Upper lobe of left lung (tissue), 4 donors: ENCODE measurements at regions not wholly inside any gene's neighbourhood (a gene's known extent, or its start where the extent isn't known, plus 50 kb on each side); places are given as distances from the start of the nearest gene placed in this dataset.

Experiments used
- POLR2A ChIP-seq, 4 donors: fragments of 450-650 bp; IDR thresholded peaks; one replicate each; pipeline ENCODE4 v1.5.1; 2016 to 2017; ENCODE audit warnings: antibody characterized with exemption in 4 of 4, mild to moderate bottlenecking in 2 of 4
- POLR2AphosphoS5 ChIP-seq, 2 donors: sonication (generic); formaldehyde crosslinking; IDR thresholded peaks; one replicate each; pipeline ENCODE4 v1.5.1; 2017; ENCODE audit warnings: antibody characterized with exemption in 2 of 2
- TF ChIP-seq, protein P1 (sequence below), 6 experiments: fragments of 450-650 bp in 4 of 6; fragments of 200-600 bp in 2 of 6; sonication (generic) in 2 of 6; IDR thresholded peaks; one replicate each; pipeline ENCODE4 v1.5.1; 2016 to 2019; ENCODE audit warnings: antibody characterized with exemption in 6 of 6

GRCh38 chr2:21353879-21354679 lies 230.3 kb downstream of the TDRD15 start:
- TF ChIP-seq, protein P1, sequence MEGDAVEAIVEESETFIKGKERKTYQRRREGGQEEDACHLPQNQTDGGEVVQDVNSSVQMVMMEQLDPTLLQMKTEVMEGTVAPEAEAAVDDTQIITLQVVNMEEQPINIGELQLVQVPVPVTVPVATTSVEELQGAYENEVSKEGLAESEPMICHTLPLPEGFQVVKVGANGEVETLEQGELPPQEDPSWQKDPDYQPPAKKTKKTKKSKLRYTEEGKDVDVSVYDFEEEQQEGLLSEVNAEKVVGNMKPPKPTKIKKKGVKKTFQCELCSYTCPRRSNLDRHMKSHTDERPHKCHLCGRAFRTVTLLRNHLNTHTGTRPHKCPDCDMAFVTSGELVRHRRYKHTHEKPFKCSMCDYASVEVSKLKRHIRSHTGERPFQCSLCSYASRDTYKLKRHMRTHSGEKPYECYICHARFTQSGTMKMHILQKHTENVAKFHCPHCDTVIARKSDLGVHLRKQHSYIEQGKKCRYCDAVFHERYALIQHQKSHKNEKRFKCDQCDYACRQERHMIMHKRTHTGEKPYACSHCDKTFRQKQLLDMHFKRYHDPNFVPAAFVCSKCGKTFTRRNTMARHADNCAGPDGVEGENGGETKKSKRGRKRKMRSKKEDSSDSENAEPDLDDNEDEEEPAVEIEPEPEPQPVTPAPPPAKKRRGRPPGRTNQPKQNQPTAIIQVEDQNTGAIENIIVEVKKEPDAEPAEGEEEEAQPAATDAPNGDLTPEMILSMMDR (IDR thresholded peaks at IDR 0.05), result no peak
- TF ChIP-seq POLR2AphosphoS5 (IDR thresholded peaks at IDR 0.05) (no peak), POLR2A (IDR thresholded peaks at IDR 0.05) (no peak)
